A549 (cell line): ENCODE measurements at regions not wholly inside any gene's neighbourhood (a gene's known extent, or its start where the extent isn't known, plus 50 kb on each side); places are given as distances from the start of the nearest gene placed in this dataset.

Source experiments
- ATAC-seq, 2 experiments: fragments of 200-7000 bp in 1 of 2; fragments of >200 bp in 1 of 2; cut with Nextera tagmentation in 1 of 2; cut with Tn5 transposase in 1 of 2; 3 replicates each; pipeline versions ENCODE4 v1.8.0 to v1.9.1; 2018 to 2020; ENCODE audit warnings: mild to moderate bottlenecking in 1 of 2, moderate library complexity in 1 of 2
- CTCF ChIA-PET: fragments of 300-600 bp; sonication (Branson Sonifier 250); formaldehyde crosslinking; extraction: SDS; loops from one replicate; lab custom pipeline; 2021; ENCODE audit warnings: antibody characterized with exemption, inconsistent platforms; lab: Yijun Ruan, JAX
- POLR2A ChIA-PET: fragments of 350-600 bp; formaldehyde crosslinking; extraction: SDS; loops from one replicate; lab custom pipeline; 2021; ENCODE audit warnings: antibody characterized with exemption, inconsistent platforms; lab: Yijun Ruan, JAX
- DNase-seq, 2 experiments: peaks; one replicate each; pipeline versions ENCODE4 v3.0.0 to v3.0.0-alpha.2; 2011 to 2016; ENCODE audit warnings: low read depth in 1 of 2, low spot score in 1 of 2
- FAIRE-seq: peaks from 2 replicates; lab custom pipeline; 2011; peaks lifted over from hg19 to GRCh38; lab: Jason Lieb, UNC
- H3K27ac ChIP-seq, 2 experiments: fragments of >200 bp; sonication (Bioruptor Twin); formaldehyde crosslinking; 3 replicates each; pipeline ENCODE4 v1.5.1; 2016 to 2017
- H3K4me1 ChIP-seq: fragments of >200 bp; sonication (Bioruptor Twin); formaldehyde crosslinking; 3 replicates; pipeline ENCODE4 v1.6.1; 2016
- H3K4me2 ChIP-seq: fragments of >200 bp; sonication (Bioruptor Twin); formaldehyde crosslinking; 3 replicates; pipeline ENCODE4 v1.6.1; 2016
- H3K4me3 ChIP-seq: fragments of >200 bp; sonication (Bioruptor Twin); formaldehyde crosslinking; 3 replicates; pipeline ENCODE4 v1.5.1; 2016
- H3K9me3 ChIP-seq: fragments of >200 bp; sonication (Bioruptor Twin); formaldehyde crosslinking; 3 replicates; pipeline ENCODE4 v1.6.1; 2016
- BHLHE40 ChIP-seq: IDR thresholded peaks from 2 replicates; pipeline ENCODE4 v1.6.1; 2012; ENCODE audit warnings: low read depth, low read length, inconsistent platforms
- CBX2 ChIP-seq: fragments of 200-600 bp; sonication (generic); IDR thresholded peaks from 2 replicates; pipeline ENCODE4 v1.6.1; 2016; ENCODE audit warnings: low read depth, mild to moderate bottlenecking, borderline replicate concordance
- CBX8 ChIP-seq: fragments of 200-600 bp; sonication (generic); IDR thresholded peaks from 2 replicates; pipeline ENCODE4 v1.6.1; 2016
- CEBPB ChIP-seq, 2 experiments: fragments of >200 bp in 1 of 2; sonication (Bioruptor Twin) in 1 of 2; formaldehyde crosslinking in 1 of 2; IDR thresholded peaks; 2 replicates each; pipeline ENCODE4 v1.6.1; 2012 to 2016
- CHD2 ChIP-seq: fragments of 150-350 bp; IDR thresholded peaks from 2 replicates; pipeline ENCODE4 v1.6.1; 2014; ENCODE audit warnings: low read length; ENCODE audit not compliant: partially characterized antibody
- CHD4 ChIP-seq: fragments of 200-600 bp; sonication (generic); IDR thresholded peaks from 2 replicates; pipeline ENCODE4 v1.6.1; 2016; ENCODE audit warnings: antibody characterized with exemption, mild to moderate bottlenecking, borderline replicate concordance
- EHF ChIP-seq: fragments of 250-450 bp; sonication (Bioruptor Pico); IDR thresholded peaks from 2 replicates; pipeline ENCODE4 v1.5.0; 2020; ENCODE audit warnings: mild to moderate bottlenecking
- ESRRA ChIP-seq: fragments of 150-350 bp; IDR thresholded peaks from 2 replicates; pipeline ENCODE4 v1.6.1; 2014; ENCODE audit warnings: mild to moderate bottlenecking, low read length, borderline replicate concordance
- FOSL2 ChIP-seq, 2 experiments: fragments of 450-650 bp in 1 of 2; fragments of >200 bp in 1 of 2; sonication (Bioruptor Twin) in 1 of 2; formaldehyde crosslinking; IDR thresholded peaks; 2 replicates each; pipeline versions ENCODE4 v1.5.0 to v1.6.1; 2016 to 2020; ENCODE audit warnings: mild to moderate bottlenecking in 1 of 2, moderate library complexity in 1 of 2
- HEYL ChIP-seq: fragments of 250-450 bp; sonication (Bioruptor Pico); IDR thresholded peaks from 2 replicates; pipeline ENCODE4 v1.8.0; 2021; ENCODE audit warnings: mild to moderate bottlenecking, moderate library complexity
- JUN ChIP-seq, 2 experiments: fragments of >200 bp; sonication (Bioruptor Twin); formaldehyde crosslinking; IDR thresholded peaks; 2 replicates in 1 of 2; 3 replicates in 1 of 2; pipeline ENCODE4 v1.6.1; 2016 to 2017
- JUNB ChIP-seq: fragments of >200 bp; sonication (Bioruptor Twin); formaldehyde crosslinking; IDR thresholded peaks from 2 replicates; pipeline ENCODE4 v1.6.1; 2016
- KDM5A ChIP-seq: fragments of 200-600 bp; sonication (generic); IDR thresholded peaks from 2 replicates; pipeline ENCODE4 v1.6.1; 2016; ENCODE audit warnings: antibody characterized with exemption, mild to moderate bottlenecking
- MAZ ChIP-seq: fragments of 150-350 bp; IDR thresholded peaks from 2 replicates; pipeline ENCODE4 v1.6.1; 2014; ENCODE audit warnings: antibody characterized with exemption, low read depth, low read length, borderline replicate concordance
- MYC ChIP-seq: IDR thresholded peaks from 2 replicates; pipeline ENCODE4 v1.6.1; 2012; ENCODE audit warnings: mild to moderate bottlenecking, inconsistent platforms, low read length, improper control_type of control experiment, borderline replicate concordance
- NFE2L2 ChIP-seq: fragments of 150-350 bp; conservative IDR thresholded peaks from 2 replicates; pipeline ENCODE4 v1.6.1; 2014; ENCODE audit warnings: low read length
- NPAS2 ChIP-seq: fragments of 250-450 bp; sonication (Bioruptor Pico); IDR thresholded peaks from 2 replicates; pipeline ENCODE4 v1.8.0; 2022; ENCODE audit warnings: mild to moderate bottlenecking, moderate library complexity, borderline replicate concordance
- PHF8 ChIP-seq: fragments of 200-600 bp; sonication (generic); IDR thresholded peaks from 2 replicates; pipeline ENCODE4 v1.6.1; 2016; ENCODE audit warnings: low read depth, mild to moderate bottlenecking, antibody characterized with exemption, moderate library complexity, borderline replicate concordance
- POLR2A ChIP-seq: IDR thresholded peaks from 2 replicates; pipeline ENCODE4 v1.6.1; 2012; ENCODE audit warnings: mild to moderate bottlenecking, low read length
- RAD21 ChIP-seq, 2 experiments: fragments of >200 bp in 1 of 2; sonication (Bioruptor Twin) in 1 of 2; formaldehyde crosslinking in 1 of 2; IDR thresholded peaks in 1 of 2; conservative IDR thresholded peaks in 1 of 2; 2 replicates in 1 of 2; 3 replicates in 1 of 2; pipeline ENCODE4 v1.6.1; 2012 to 2018; ENCODE audit warnings: inconsistent platforms in 1 of 2
- RARB ChIP-seq: fragments of 250-450 bp; sonication (Bioruptor Pico); IDR thresholded peaks from 2 replicates; pipeline ENCODE4 v1.8.0; 2021; ENCODE audit warnings: mild to moderate bottlenecking, moderate library complexity
- RNF2 ChIP-seq: fragments of 200-600 bp; sonication (generic); IDR thresholded peaks from 2 replicates; pipeline ENCODE4 v1.6.1; 2016; ENCODE audit warnings: low read depth, mild to moderate bottlenecking, antibody characterized with exemption, moderate library complexity, borderline replicate concordance
- SREBF2 ChIP-seq: fragments of 450-650 bp; IDR thresholded peaks from 2 replicates; pipeline ENCODE4 v1.6.1; 2014; ENCODE audit warnings: mild to moderate bottlenecking, moderate library complexity
- TP53 ChIP-seq: fragments of 250-450 bp; sonication (Bioruptor Pico); IDR thresholded peaks from 2 replicates; pipeline ENCODE4 v1.5.0; 2021; ENCODE audit warnings: mild to moderate bottlenecking, moderate library complexity
- WGBS: methylation state at CpG from one replicate; pipeline ENCODE4 v1.1.6; 2017; ENCODE audit errors: missing lambda C conversion rate; 5-methylcytosine and 5-hydroxymethylcytosine counted together
- TF ChIP-seq, protein P1 (sequence below): IDR thresholded peaks from 2 replicates; pipeline ENCODE4 v1.6.1; 2012
- TF ChIP-seq, protein P2 (sequence below): fragments of 250-450 bp; sonication (Bioruptor Pico); IDR thresholded peaks from 2 replicates; pipeline ENCODE4 v1.5.0; 2021; ENCODE audit warnings: mild to moderate bottlenecking, moderate library complexity, borderline replicate concordance
- TF ChIP-seq, protein P3 (sequence below): fragments of >200 bp; sonication (Bioruptor Twin); formaldehyde crosslinking; IDR thresholded peaks from 2 replicates; pipeline ENCODE4 v1.6.1; 2016
- TF ChIP-seq, protein P4 (sequence below): fragments of 150-350 bp; IDR thresholded peaks from 2 replicates; pipeline ENCODE4 v1.6.1; 2014; ENCODE audit warnings: low read depth, mild to moderate bottlenecking, low read length
- TF ChIP-seq, protein P5 (sequence below): fragments of 250-450 bp; sonication (Bioruptor Pico); IDR thresholded peaks from 2 replicates; pipeline ENCODE4 v1.5.0; 2020; ENCODE audit warnings: low read depth, mild to moderate bottlenecking, moderate library complexity
- TF ChIP-seq, protein P6 (sequence below): IDR thresholded peaks from 2 replicates; pipeline ENCODE4 v1.6.1; 2012; ENCODE audit warnings: low read depth, borderline replicate concordance

DNA sequence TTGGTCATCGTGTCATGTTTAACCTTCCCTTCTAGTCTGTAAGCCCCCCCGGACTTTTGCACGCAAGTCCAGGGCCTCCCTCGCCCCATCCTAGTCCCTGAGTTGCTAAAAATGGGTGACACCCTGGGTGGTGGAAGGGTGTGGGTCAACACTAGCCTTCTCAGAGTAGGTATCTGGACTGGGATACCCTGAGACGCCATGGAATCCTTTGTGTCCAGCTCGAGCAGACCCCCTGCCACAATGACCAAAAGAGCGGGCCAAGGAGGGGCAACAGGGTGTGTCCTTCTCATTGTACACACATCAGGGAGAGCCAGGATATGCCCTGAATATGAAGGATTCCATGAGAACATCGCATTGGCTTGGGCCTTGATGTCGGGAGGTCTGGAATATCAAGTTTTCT is 67.5 kb upstream of the ATP12A start:
- no peak for FAIRE-seq
- Histone ChIP-seq H3K9me3 (no peaks in the 10 kb centered on the region), H3K4me2 (no peak overlapping the region), H3K27ac (no peak overlapping the region), H3K4me3 (no peak overlapping the region), H3K4me1 (no peaks in the 10 kb centered on the region)
- ChIA-PET POLR2A (no interaction called here), CTCF (no interaction called here)
- no peak for ATAC-seq
- TF ChIP-seq KDM5A (no peak), RARB (CRISPR knock-in tag) (no peak), PHF8 (no peak), CBX2 (no peak), CEBPB (IDR thresholded peaks at IDR 0.05) (no peak), RNF2 (no peak)
- 51% methylated on average over 9 of the region's 9 CpGs for WGBS
- DNase-seq, result no peak

DNA sequence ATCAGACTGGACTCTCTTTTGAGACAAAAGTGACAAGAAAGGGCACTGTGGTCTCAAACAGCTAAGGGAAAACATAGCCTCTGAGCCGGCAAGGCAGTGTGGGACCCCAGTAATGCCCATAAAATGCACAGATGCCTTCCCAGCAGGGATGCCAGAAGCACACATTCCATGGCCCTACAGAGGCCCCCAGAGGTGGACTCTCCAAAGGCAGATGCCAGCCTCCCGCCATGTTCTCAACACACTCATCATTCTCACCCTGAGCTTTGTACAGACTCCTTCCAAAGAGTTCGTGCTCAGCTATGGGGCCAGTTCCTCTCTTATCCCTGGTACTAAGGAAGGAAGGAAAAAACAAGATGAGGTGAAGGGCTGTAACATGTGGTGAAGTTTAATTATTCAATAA is 67.1 kb upstream of the ATP12A start:
- ChIA-PET POLR2A (no interaction called here), CTCF (no interaction called here)
- FAIRE-seq (no peak), ATAC-seq (no peak), DNase-seq (no peak)
- H3K4me1 ChIP-seq, result no peaks in the 10 kb centered on the region
- no peak for TF ChIP-seq NPAS2 (CRISPR knock-in tag)
- TF ChIP-seq, protein P1, sequence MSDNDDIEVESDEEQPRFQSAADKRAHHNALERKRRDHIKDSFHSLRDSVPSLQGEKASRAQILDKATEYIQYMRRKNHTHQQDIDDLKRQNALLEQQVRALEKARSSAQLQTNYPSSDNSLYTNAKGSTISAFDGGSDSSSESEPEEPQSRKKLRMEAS, result no peak
- no peak for TF ChIP-seq CBX8
- no peak for TF ChIP-seq HEYL (CRISPR knock-in tag)
- TF ChIP-seq TP53, result no peak
- no peak for TF ChIP-seq NFE2L2
- TF ChIP-seq RAD21 (conservative IDR thresholded peaks at IDR 0.05 in 1 of 2, IDR thresholded peaks at IDR 0.05 in 1 of 2), result no peak
- TF ChIP-seq, protein P2, sequence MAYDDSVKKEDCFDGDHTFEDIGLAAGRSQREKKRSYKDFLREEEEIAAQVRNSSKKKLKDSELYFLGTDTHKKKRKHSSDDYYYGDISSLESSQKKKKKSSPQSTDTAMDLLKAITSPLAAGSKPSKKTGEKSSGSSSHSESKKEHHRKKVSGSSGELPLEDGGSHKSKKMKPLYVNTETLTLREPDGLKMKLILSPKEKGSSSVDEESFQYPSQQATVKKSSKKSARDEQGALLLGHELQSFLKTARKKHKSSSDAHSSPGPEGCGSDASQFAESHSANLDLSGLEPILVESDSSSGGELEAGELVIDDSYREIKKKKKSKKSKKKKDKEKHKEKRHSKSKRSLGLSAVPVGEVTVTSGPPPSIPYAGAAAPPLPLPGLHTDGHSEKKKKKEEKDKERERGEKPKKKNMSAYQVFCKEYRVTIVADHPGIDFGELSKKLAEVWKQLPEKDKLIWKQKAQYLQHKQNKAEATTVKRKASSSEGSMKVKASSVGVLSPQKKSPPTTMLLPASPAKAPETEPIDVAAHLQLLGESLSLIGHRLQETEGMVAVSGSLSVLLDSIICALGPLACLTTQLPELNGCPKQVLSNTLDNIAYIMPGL, result no peak
- TF ChIP-seq KDM5A, result no peak
- TF ChIP-seq FOSL2 (IDR thresholded peaks at IDR 0.05), result no peak
- no peak for TF ChIP-seq FOSL2 (CRISPR knock-in tag; IDR thresholded peaks at IDR 0.05)
- no peak for TF ChIP-seq CHD2
- no peak for TF ChIP-seq JUN (IDR thresholded peaks at IDR 0.05)
- no peak for TF ChIP-seq MYC
- TF ChIP-seq POLR2A, result no peak
- TF ChIP-seq, protein P3, sequence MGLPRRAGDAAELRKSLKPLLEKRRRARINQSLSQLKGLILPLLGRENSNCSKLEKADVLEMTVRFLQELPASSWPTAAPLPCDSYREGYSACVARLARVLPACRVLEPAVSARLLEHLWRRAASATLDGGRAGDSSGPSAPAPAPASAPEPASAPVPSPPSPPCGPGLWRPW, result no peak
- no peak for TF ChIP-seq CBX2
- H3K4me3 ChIP-seq, result no peak overlapping the region
- H3K9me3 ChIP-seq, result no peaks in the 10 kb centered on the region
- no peak overlapping the region for H3K27ac ChIP-seq
- no peak overlapping the region for H3K4me2 ChIP-seq
- 54% methylated on average over 3 of the region's 3 CpGs for WGBS

DNA sequence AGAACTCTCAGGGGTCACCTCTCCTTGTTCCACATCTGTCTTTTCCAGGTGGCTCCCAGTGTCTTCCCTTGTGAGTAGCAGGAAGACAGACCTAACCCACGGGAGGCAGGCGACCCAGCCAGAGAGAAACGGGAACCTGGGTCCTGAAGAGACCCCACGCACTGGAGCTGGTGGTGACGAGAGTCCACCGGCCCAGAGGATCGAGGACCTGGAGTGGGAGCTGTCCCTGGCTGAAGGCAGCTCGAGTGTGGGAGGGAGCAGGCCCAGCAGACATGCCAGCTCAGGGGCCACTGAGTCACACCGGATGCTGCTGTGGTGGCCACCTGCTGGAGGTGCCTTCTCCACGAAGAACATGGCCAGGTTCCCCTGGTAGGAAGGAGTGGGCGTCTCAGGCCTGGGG is 66.5 kb upstream of the ATP12A start:
- Histone ChIP-seq H3K4me1 (no peaks in the 10 kb centered on the region), H3K4me3 (no peak overlapping the region), H3K4me2 (no peak overlapping the region), H3K9me3 (no peaks in the 10 kb centered on the region), H3K27ac (no peak overlapping the region)
- ChIA-PET POLR2A (no interaction called here), CTCF (no interaction called here)
- DNase-seq (no peak), FAIRE-seq (no peak), ATAC-seq (no peak)
- WGBS, result 49% methylated on average over 5 of the region's 11 CpGs
- no peak for TF ChIP-seq CHD4
- TF ChIP-seq, protein P4, sequence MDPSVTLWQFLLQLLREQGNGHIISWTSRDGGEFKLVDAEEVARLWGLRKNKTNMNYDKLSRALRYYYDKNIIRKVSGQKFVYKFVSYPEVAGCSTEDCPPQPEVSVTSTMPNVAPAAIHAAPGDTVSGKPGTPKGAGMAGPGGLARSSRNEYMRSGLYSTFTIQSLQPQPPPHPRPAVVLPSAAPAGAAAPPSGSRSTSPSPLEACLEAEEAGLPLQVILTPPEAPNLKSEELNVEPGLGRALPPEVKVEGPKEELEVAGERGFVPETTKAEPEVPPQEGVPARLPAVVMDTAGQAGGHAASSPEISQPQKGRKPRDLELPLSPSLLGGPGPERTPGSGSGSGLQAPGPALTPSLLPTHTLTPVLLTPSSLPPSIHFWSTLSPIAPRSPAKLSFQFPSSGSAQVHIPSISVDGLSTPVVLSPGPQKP, result no peak
- TF ChIP-seq RNF2, result no peak
- TF ChIP-seq RARB (CRISPR knock-in tag), result no peak
- TF ChIP-seq JUN (IDR thresholded peaks at IDR 0.05), result no peak
- TF ChIP-seq, protein P3, result no peak
- TF ChIP-seq BHLHE40, result no peak
- TF ChIP-seq, protein P5, sequence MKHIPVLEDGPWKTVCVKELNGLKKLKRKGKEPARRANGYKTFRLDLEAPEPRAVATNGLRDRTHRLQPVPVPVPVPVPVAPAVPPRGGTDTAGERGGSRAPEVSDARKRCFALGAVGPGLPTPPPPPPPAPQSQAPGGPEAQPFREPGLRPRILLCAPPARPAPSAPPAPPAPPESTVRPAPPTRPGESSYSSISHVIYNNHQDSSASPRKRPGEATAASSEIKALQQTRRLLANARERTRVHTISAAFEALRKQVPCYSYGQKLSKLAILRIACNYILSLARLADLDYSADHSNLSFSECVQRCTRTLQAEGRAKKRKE, result no peak
- no peak for TF ChIP-seq EHF (CRISPR knock-in tag)
- no peak for TF ChIP-seq CBX2
- TF ChIP-seq JUNB, result no peak
- no peak for TF ChIP-seq KDM5A
- TF ChIP-seq, protein P6, sequence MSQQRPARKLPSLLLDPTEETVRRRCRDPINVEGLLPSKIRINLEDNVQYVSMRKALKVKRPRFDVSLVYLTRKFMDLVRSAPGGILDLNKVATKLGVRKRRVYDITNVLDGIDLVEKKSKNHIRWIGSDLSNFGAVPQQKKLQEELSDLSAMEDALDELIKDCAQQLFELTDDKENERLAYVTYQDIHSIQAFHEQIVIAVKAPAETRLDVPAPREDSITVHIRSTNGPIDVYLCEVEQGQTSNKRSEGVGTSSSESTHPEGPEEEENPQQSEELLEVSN, result no peak
- no peak for TF ChIP-seq MAZ
- TF ChIP-seq SREBF2, result no peak
- TF ChIP-seq ESRRA, result no peak
